Activated CD4-positive, alpha-beta memory T cell treated with anti-CD3 and anti-CD28 coated beads, Interleukin-2, amount 10 ng/mL, durations not matched to agents 7 days and 5 days (primary cell): ENCODE measurements at regions not wholly inside any gene's neighbourhood (a gene's known extent, or its start where the extent isn't known, plus 50 kb on each side); places are given as distances from the start of the nearest gene placed in this dataset.
"Not testable (repeated sequence)": the region's sequence is repeated elsewhere in the genome, so short reads cannot be mapped to it uniquely, and the experiment has no call there.

ENCODE experiments used
- CTCF ChIA-PET: fragments of 350-600 bp; sonication (Branson Sonifier 250); formaldehyde crosslinking; loops from one replicate; lab custom pipeline; 2021; ENCODE audit warnings: antibody characterized with exemption, inconsistent platforms; lab: Charles Lee
- POLR2A ChIA-PET: fragments of 350-600 bp; sonication (Branson Sonifier 250); formaldehyde crosslinking; loops from one replicate; lab custom pipeline; 2021; ENCODE audit warnings: antibody characterized with exemption; lab: Charles Lee
- DNase-seq: peaks from one replicate; pipeline ENCODE4 v3.0.0-alpha.2; 2020
- H3K27ac Mint-ChIP-seq: one replicate; pipeline ENCODE4 v1.8.0; 2021; ENCODE audit warnings: mild to moderate bottlenecking, mixed read lengths
- H3K27me3 Mint-ChIP-seq: one replicate; pipeline ENCODE4 v1.8.0; 2021; ENCODE audit warnings: mixed read lengths
- H3K36me3 Mint-ChIP-seq: one replicate; pipeline ENCODE4 v1.8.0; 2021; ENCODE audit warnings: low read depth, mixed read lengths
- H3K4me1 Mint-ChIP-seq: one replicate; pipeline ENCODE4 v1.8.0; 2021; ENCODE audit warnings: mixed read lengths
- H3K4me3 Mint-ChIP-seq: one replicate; pipeline ENCODE4 v1.8.0; 2021; ENCODE audit warnings: mild to moderate bottlenecking, mixed read lengths
- H3K9me3 Mint-ChIP-seq: one replicate; pipeline ENCODE4 v1.8.0; 2021; ENCODE audit warnings: mixed read lengths

GRCh38 chr7:67642542-67642941 lies 645.9 kb downstream of the TYW1 start:
- CTCF ChIA-PET, H3K36me3 Mint-ChIP-seq, H3K4me3 Mint-ChIP-seq, H3K27me3 Mint-ChIP-seq, H3K27ac Mint-ChIP-seq, POLR2A ChIA-PET, H3K4me1 Mint-ChIP-seq, DNase-seq: not testable (repeated sequence)
- peaks cover 12% of the 10 kb centered on the region for H3K9me3 Mint-ChIP-seq

- ChIA-PET POLR2A (no interaction called here), CTCF (no interaction called here)
- Mint-ChIP-seq H3K4me1 (no peaks in the 10 kb centered on the region), H3K27me3 (no peaks in the 10 kb centered on the region), H3K27ac (no peak overlapping the region), H3K4me3 (no peak overlapping the region), H3K36me3 (no peaks in the 10 kb centered on the region), H3K9me3 (peaks cover 16% of the 10 kb centered on the region)
- DNase-seq, result no peak
Measured at GRCh38 chr7:67644151-67644550, 647.5 kb downstream of the TYW1 start.

- ChIA-PET POLR2A (no interaction called here), CTCF (no interaction called here)
- Mint-ChIP-seq H3K36me3 (no peaks in the 10 kb centered on the region), H3K9me3 (peaks cover 12% of the 10 kb centered on the region), H3K27me3 (no peaks in the 10 kb centered on the region), H3K27ac (no peak overlapping the region), H3K4me3 (no peak overlapping the region), H3K4me1 (no peaks in the 10 kb centered on the region)
- DNase-seq, result no peak
Measured at GRCh38 chr7:67652937-67653336, 656.3 kb downstream of the TYW1 start.

- POLR2A ChIA-PET, result no interaction called here
- CTCF ChIA-PET, result no interaction called here
Measured at GRCh38 chr7:67653856-67654454, 657.3 kb downstream of the TYW1 start.

GRCh38 chr7:67654642-67655041 lies 658.0 kb downstream of the TYW1 start:
- Mint-ChIP-seq H3K36me3 (no peaks in the 10 kb centered on the region), H3K4me3 (no peak overlapping the region), H3K4me1 (no peaks in the 10 kb centered on the region), H3K27me3 (no peaks in the 10 kb centered on the region), H3K27ac (no peak overlapping the region), H3K9me3 (peaks cover 8% of the 10 kb centered on the region)
- DNase-seq, result no peak
- ChIA-PET CTCF (no interaction called here), POLR2A (no interaction called here)

More at GRCh38 chr7:67653856-67654454, 657.3 kb downstream of the TYW1 start:
- no peak overlapping the region for H3K27ac Mint-ChIP-seq
- no peak for DNase-seq
- H3K4me3 Mint-ChIP-seq, result no peak overlapping the region
- no peaks in the 10 kb centered on the region for H3K4me1 Mint-ChIP-seq
- peaks cover 9% of the 10 kb centered on the region for H3K9me3 Mint-ChIP-seq
- H3K27me3 Mint-ChIP-seq, result no peaks in the 10 kb centered on the region
- no peaks in the 10 kb centered on the region for H3K36me3 Mint-ChIP-seq

- DNase-seq, result no peak
- no peak overlapping the region for H3K4me3 Mint-ChIP-seq
- H3K4me1 Mint-ChIP-seq, result no peaks in the 10 kb centered on the region
- peaks cover 8% of the 10 kb centered on the region for H3K9me3 Mint-ChIP-seq
- H3K36me3 Mint-ChIP-seq, result no peaks in the 10 kb centered on the region
- no peak overlapping the region for H3K27ac Mint-ChIP-seq
- CTCF ChIA-PET, result no interaction called here
- POLR2A ChIA-PET, result no interaction called here
- no peaks in the 10 kb centered on the region for H3K27me3 Mint-ChIP-seq
Measured at GRCh38 chr7:67655168-67655567, 658.5 kb downstream of the TYW1 start.

- no peaks in the 10 kb centered on the region for H3K36me3 Mint-ChIP-seq
- ChIA-PET POLR2A (no interaction called here), CTCF (no interaction called here)
- H3K9me3 Mint-ChIP-seq, result peaks cover 8% of the 10 kb centered on the region
- H3K4me1 Mint-ChIP-seq, result no peaks in the 10 kb centered on the region
- H3K4me3 Mint-ChIP-seq, result no peak overlapping the region
- H3K27ac Mint-ChIP-seq, result no peak overlapping the region
- DNase-seq, result no peak
- no peaks in the 10 kb centered on the region for H3K27me3 Mint-ChIP-seq
Measured at GRCh38 chr7:67659091-67659490, 662.5 kb downstream of the TYW1 start.

GRCh38 chr7:67662804-67663203 lies 666.2 kb downstream of the TYW1 start:
- Mint-ChIP-seq H3K36me3 (no peaks in the 10 kb centered on the region), H3K4me1 (no peaks in the 10 kb centered on the region), H3K4me3 (no peak overlapping the region), H3K9me3 (peaks cover 3% of the 10 kb centered on the region), H3K27ac (no peak overlapping the region), H3K27me3 (no peaks in the 10 kb centered on the region)
- DNase-seq, result no peak
- ChIA-PET CTCF (no interaction called here), POLR2A (no interaction called here)

GRCh38 chr7:67663644-67664043 lies 667.0 kb downstream of the TYW1 start:
- no peak for DNase-seq
- ChIA-PET POLR2A (no interaction called here), CTCF (no interaction called here)
- Mint-ChIP-seq H3K9me3 (peaks cover 3% of the 10 kb centered on the region), H3K4me1 (no peaks in the 10 kb centered on the region), H3K27ac (no peak overlapping the region), H3K27me3 (no peaks in the 10 kb centered on the region), H3K36me3 (no peaks in the 10 kb centered on the region), H3K4me3 (no peak overlapping the region)

GRCh38 chr7:67666359-67666758 lies 669.7 kb downstream of the TYW1 start:
- H3K36me3 Mint-ChIP-seq, H3K9me3 Mint-ChIP-seq, DNase-seq, POLR2A ChIA-PET, H3K4me3 Mint-ChIP-seq, H3K27ac Mint-ChIP-seq, H3K27me3 Mint-ChIP-seq, CTCF ChIA-PET, H3K4me1 Mint-ChIP-seq: not testable (repeated sequence)

- Mint-ChIP-seq H3K4me3 (no peak overlapping the region), H3K36me3 (no peaks in the 10 kb centered on the region), H3K27ac (no peak overlapping the region), H3K4me1 (no peaks in the 10 kb centered on the region), H3K27me3 (no peaks in the 10 kb centered on the region), H3K9me3 (peaks cover 19% of the 10 kb centered on the region)
- CTCF ChIA-PET, result no interaction called here
- DNase-seq, result no peak
- POLR2A ChIA-PET, result no interaction called here
Measured at GRCh38 chr7:67671006-67671548, 674.4 kb downstream of the TYW1 start.

GRCh38 chr7:67673861-67674260 lies 677.2 kb downstream of the TYW1 start:
- Mint-ChIP-seq H3K27ac (no peak overlapping the region), H3K27me3 (no peaks in the 10 kb centered on the region), H3K9me3 (peaks cover 26% of the 10 kb centered on the region), H3K36me3 (no peaks in the 10 kb centered on the region), H3K4me1 (no peaks in the 10 kb centered on the region), H3K4me3 (no peak overlapping the region)
- DNase-seq, result no peak
- CTCF ChIA-PET, result no interaction called here
- POLR2A ChIA-PET, result no interaction called here

- DNase-seq, H3K4me1 Mint-ChIP-seq, H3K27me3 Mint-ChIP-seq, H3K27ac Mint-ChIP-seq, CTCF ChIA-PET, POLR2A ChIA-PET, H3K4me3 Mint-ChIP-seq, H3K36me3 Mint-ChIP-seq: not testable (repeated sequence)
- H3K9me3 Mint-ChIP-seq, result peaks cover 27% of the 10 kb centered on the region
Measured at GRCh38 chr7:67674862-67675261, 678.2 kb downstream of the TYW1 start.

- no peaks in the 10 kb centered on the region for H3K27me3 Mint-ChIP-seq
- H3K4me1 Mint-ChIP-seq, result no peaks in the 10 kb centered on the region
- POLR2A ChIA-PET, result no interaction called here
- no peaks in the 10 kb centered on the region for H3K36me3 Mint-ChIP-seq
- CTCF ChIA-PET, result no interaction called here
- no peak overlapping the region for H3K27ac Mint-ChIP-seq
- peaks cover 32% of the 10 kb centered on the region for H3K9me3 Mint-ChIP-seq
- H3K4me3 Mint-ChIP-seq, result no peak overlapping the region
- DNase-seq, result no peak
Measured at GRCh38 chr7:67675971-67676370, 679.3 kb downstream of the TYW1 start.
